Left ventricle myocardium inferior (tissue), 1 donor: ENCODE measurements at regions not wholly inside any gene's neighbourhood (a gene's known extent, or its start where the extent isn't known, plus 50 kb on each side); places are given as distances from the start of the nearest gene placed in this dataset.

Experiments used
- DNase-seq: peaks from one replicate; pipeline ENCODE4 v3.0.0-alpha.2; 2020
- H3K27ac ChIP-seq: fragments of 200-600 bp; replicated peaks from 2 replicates; pipeline ENCODE4 v1.8.0; 2021
- H3K27me3 ChIP-seq: fragments of 200-600 bp; 2 replicates; pipeline ENCODE4 v1.8.0; 2021; ENCODE audit warnings: low read depth
- H3K36me3 ChIP-seq: fragments of 200-600 bp; 2 replicates; pipeline ENCODE4 v1.8.0; 2021
- H3K4me1 ChIP-seq: fragments of 200-600 bp; 2 replicates; pipeline ENCODE4 v1.8.0; 2021
- H3K4me3 ChIP-seq: fragments of 200-600 bp; 2 replicates; pipeline ENCODE4 v1.8.0; 2021; ENCODE audit warnings: mild to moderate bottlenecking, moderate library complexity
- H3K9me3 ChIP-seq: fragments of 200-600 bp; replicated peaks from 2 replicates; pipeline ENCODE4 v1.8.0; 2021
- CTCF ChIP-seq: fragments of 200-600 bp; IDR thresholded peaks from 2 replicates; pipeline ENCODE4 v1.8.0; 2021; ENCODE audit warnings: antibody characterized with exemption, mild to moderate bottlenecking, borderline replicate concordance
- intact Hi-C: fragments of 100-400 bp; cut with micrococcal nuclease; formaldehyde crosslinking; loops from one replicate; pipeline ENCODE4 v1.11.0; 2022
- donor health status: DM: no; HTN: yes; CAD: no; lungs with severe emphysema.

- no peak for DNase-seq
- Histone ChIP-seq H3K4me3 (no peak overlapping the region), H3K27ac (no peak overlapping the region), H3K9me3 (peaks cover 10% of the 10 kb centered on the region), H3K36me3 (no peaks in the 10 kb centered on the region), H3K27me3 (no peaks in the 10 kb centered on the region), H3K4me1 (no peaks in the 10 kb centered on the region)
- intact Hi-C loops = loop anchor here (5.0 kb wide), 1 partner anchor 806 kb away; no protein-coding TSS in a partner anchor
- peak; percentile 91 for TF ChIP-seq CTCF
Observed at GRCh38 chr12:58346032-58346632, 404.8 kb downstream of the ATP23 start.

GRCh38 chr12:58347188-58347587 lies 405.8 kb downstream of the ATP23 start:
- TF ChIP-seq CTCF = no peak
- H3K27ac ChIP-seq = no peak overlapping the region
- intact Hi-C loops = loop anchor here (5.0 kb wide), 1 partner anchor 805 kb away; no protein-coding TSS in a partner anchor
- no peaks in the 10 kb centered on the region for H3K4me1 ChIP-seq
- DNase-seq = no peak
- H3K4me3 ChIP-seq = no peak overlapping the region
- H3K36me3 ChIP-seq = no peaks in the 10 kb centered on the region
- no peaks in the 10 kb centered on the region for H3K27me3 ChIP-seq
- peaks cover 10% of the 10 kb centered on the region for H3K9me3 ChIP-seq

- Histone ChIP-seq H3K9me3 (peaks cover 10% of the 10 kb centered on the region), H3K4me3 (no peak overlapping the region), H3K27ac (no peak overlapping the region), H3K4me1 (no peaks in the 10 kb centered on the region), H3K36me3 (no peaks in the 10 kb centered on the region), H3K27me3 (no peaks in the 10 kb centered on the region)
- TF ChIP-seq CTCF = no peak
- DNase-seq = no peak
- intact Hi-C loops = loop anchor here (5.0 kb wide), 1 partner anchor 805 kb away; no protein-coding TSS in a partner anchor
Observed at GRCh38 chr12:58347691-58348090, 406.3 kb downstream of the ATP23 start.

- H3K36me3 ChIP-seq = no peaks in the 10 kb centered on the region
- H3K27ac ChIP-seq = no peak overlapping the region
- peaks cover 1% of the 10 kb centered on the region for H3K27me3 ChIP-seq
- H3K9me3 ChIP-seq = peaks cover 10% of the 10 kb centered on the region
- TF ChIP-seq CTCF = no peak
- DNase-seq = no peak
- H3K4me1 ChIP-seq = no peaks in the 10 kb centered on the region
- H3K4me3 ChIP-seq = no peak overlapping the region
- intact Hi-C loops = loop anchor here (5.0 kb wide), 1 partner anchor 803 kb away; no protein-coding TSS in a partner anchor
Observed at GRCh38 chr12:58349161-58349560, 407.8 kb downstream of the ATP23 start.

- no peaks in the 10 kb centered on the region for H3K36me3 ChIP-seq
- H3K4me1 ChIP-seq = no peaks in the 10 kb centered on the region
- intact Hi-C loops = loop anchor here (10.0 kb wide), 1 partner anchor 88 kb away; no protein-coding TSS in a partner anchor
- no peak overlapping the region for H3K27ac ChIP-seq
- H3K4me3 ChIP-seq = no peak overlapping the region
- peaks cover 3% of the 10 kb centered on the region for H3K27me3 ChIP-seq
- no peak for TF ChIP-seq CTCF
- no peak for DNase-seq
- H3K9me3 ChIP-seq = no peaks in the 10 kb centered on the region
Observed at GRCh38 chr12:58356794-58357193, 415.4 kb downstream of the ATP23 start.
